BLaER1 treated with 17β-estradiol and CSF1 and Interleukin-3, amounts not matched to agents 10 nM and 100 nM (cell line): ENCODE measurements at regions not wholly inside any gene's neighbourhood (a gene's known extent, or its start where the extent isn't known, plus 50 kb on each side); places are given as distances from the start of the nearest gene placed in this dataset.
"Not testable (repeated sequence)": the region's sequence is repeated elsewhere in the genome, so short reads cannot be mapped to it uniquely, and the experiment has no call there.

Experiments
- H3K27ac ChIP-seq, 11 experiments: shearing (Covaris generic); formaldehyde crosslinking; 2 replicates each; pipeline ENCODE4 v1.8.1; 2022
- H3K27me3 ChIP-seq, 11 experiments: shearing (Covaris generic); formaldehyde crosslinking; 2 replicates each; pipeline ENCODE4 v1.8.1; 2022
- H3K36me3 ChIP-seq, 11 experiments: shearing (Covaris generic); formaldehyde crosslinking; 2 replicates each; pipeline ENCODE4 v1.8.1; 2022
- H3K4me1 ChIP-seq, 10 experiments: shearing (Covaris generic); formaldehyde crosslinking; 2 replicates each; pipeline ENCODE4 v1.8.1; 2022
- H3K4me2 ChIP-seq, 11 experiments: shearing (Covaris generic); formaldehyde crosslinking; 2 replicates each; pipeline ENCODE4 v1.8.1; 2022
- H3K4me3 ChIP-seq, 10 experiments: shearing (Covaris generic); formaldehyde crosslinking; 2 replicates each; pipeline ENCODE4 v1.8.1; 2022
- H3K9ac ChIP-seq, 11 experiments: shearing (Covaris generic); formaldehyde crosslinking; 2 replicates each; pipeline ENCODE4 v1.8.1; 2022
- H3K9me3 ChIP-seq, 11 experiments: shearing (Covaris generic); formaldehyde crosslinking; replicated peaks in 1 of 11; 2 replicates each; pipeline ENCODE4 v1.8.1; 2022
- H4K20me1 ChIP-seq, 11 experiments: shearing (Covaris generic); formaldehyde crosslinking; 2 replicates each; pipeline ENCODE4 v1.8.1; 2022

- H3K36me3 ChIP-seq, H3K27ac ChIP-seq, H3K9me3 ChIP-seq, H3K4me1 ChIP-seq, H3K9ac ChIP-seq, H4K20me1 ChIP-seq, H3K4me2 ChIP-seq, H3K4me3 ChIP-seq, H3K27me3 ChIP-seq: not testable (repeated sequence)
These were observed 113.0 kb upstream of the PRSS12 start for GRCh38 chr4:118465831-118466230.

DNA sequence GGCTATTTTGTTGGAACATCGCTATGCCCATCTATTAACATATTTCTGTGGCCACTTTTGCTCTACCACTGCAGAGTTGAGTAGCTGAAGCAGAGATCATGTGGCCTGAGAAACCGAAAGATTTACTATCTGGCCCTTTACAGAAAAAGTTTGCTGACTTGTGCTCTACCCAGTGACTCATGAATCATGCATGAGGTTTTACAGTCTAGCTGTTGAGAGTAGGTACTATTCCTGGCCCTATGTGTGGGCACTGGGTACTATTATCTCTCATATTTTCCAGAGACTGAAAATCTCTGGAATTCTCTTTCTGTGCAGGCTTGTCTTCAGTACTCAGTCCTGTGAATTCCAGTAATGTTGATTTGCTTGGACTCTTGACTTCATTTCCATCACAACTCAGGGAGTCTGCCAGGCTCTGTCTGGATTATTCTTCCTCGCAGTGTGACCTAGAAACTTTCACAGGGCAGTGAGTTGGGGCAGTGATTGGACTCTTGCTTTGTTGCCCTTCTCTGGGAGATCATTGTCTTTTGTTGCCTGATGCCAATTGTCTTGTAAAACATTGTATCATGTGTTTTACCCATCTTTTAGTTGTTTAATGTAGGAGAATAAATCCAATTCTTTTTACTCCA lies 121.3 kb upstream of the PRSS12 start:
- H3K9ac ChIP-seq, H3K27me3 ChIP-seq, H3K4me2 ChIP-seq, H4K20me1 ChIP-seq, H3K27ac ChIP-seq, H3K4me1 ChIP-seq, H3K9me3 ChIP-seq, H3K36me3 ChIP-seq, H3K4me3 ChIP-seq: not testable (repeated sequence)

DNA sequence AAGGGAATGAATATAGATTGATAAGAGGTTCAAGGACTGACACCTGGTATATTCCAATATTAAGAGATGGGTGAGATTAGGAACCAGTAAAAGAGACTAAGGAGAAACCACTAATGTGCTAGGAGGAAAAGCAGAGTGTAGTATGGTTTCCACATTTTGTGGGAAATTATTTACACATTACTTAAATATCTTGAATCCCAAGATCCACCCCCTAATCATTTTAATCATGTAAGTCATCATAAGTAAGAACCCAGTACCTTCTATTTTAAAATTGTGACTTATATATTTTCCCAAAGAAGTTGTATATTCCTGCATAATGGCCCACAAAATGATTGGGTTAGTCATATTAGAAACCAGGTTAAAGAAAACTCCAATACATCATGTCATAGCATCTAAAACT lies 122.0 kb upstream of the PRSS12 start:
- H3K36me3 ChIP-seq, H3K4me3 ChIP-seq, H4K20me1 ChIP-seq, H3K27ac ChIP-seq, H3K9ac ChIP-seq, H3K4me1 ChIP-seq, H3K4me2 ChIP-seq, H3K27me3 ChIP-seq, H3K9me3 ChIP-seq: not testable (repeated sequence)

- not testable (repeated sequence) for H3K4me3 ChIP-seq, H3K27me3 ChIP-seq, H4K20me1 ChIP-seq, H3K9ac ChIP-seq, H3K9me3 ChIP-seq, H3K4me2 ChIP-seq, H3K27ac ChIP-seq, H3K4me1 ChIP-seq, H3K36me3 ChIP-seq
These were observed 123.1 kb upstream of the PRSS12 start for GRCh38 chr4:118475901-118476300.

DNA sequence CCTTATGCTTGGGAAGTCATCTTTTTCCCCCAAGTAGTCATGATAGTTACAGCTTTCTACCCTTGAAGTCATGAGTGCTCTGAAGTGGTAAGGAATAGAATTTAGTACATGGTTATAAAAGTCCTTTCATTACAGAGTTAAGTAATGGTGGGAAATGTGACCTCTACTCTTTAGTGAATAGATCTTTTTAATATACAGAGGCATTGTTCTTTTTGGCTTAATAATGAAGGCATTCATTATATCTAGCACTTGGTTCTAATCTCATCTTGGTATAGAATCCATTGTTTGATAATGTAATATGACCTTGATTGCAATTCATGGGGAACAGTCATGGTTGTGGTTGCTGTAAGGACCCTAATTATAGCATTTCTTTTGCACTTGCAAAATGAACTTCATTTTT lies 125.0 kb upstream of the PRSS12 start:
- H3K36me3 ChIP-seq, H3K9me3 ChIP-seq, H3K27me3 ChIP-seq, H4K20me1 ChIP-seq, H3K9ac ChIP-seq, H3K4me3 ChIP-seq, H3K4me2 ChIP-seq, H3K4me1 ChIP-seq, H3K27ac ChIP-seq: not testable (repeated sequence)

DNA sequence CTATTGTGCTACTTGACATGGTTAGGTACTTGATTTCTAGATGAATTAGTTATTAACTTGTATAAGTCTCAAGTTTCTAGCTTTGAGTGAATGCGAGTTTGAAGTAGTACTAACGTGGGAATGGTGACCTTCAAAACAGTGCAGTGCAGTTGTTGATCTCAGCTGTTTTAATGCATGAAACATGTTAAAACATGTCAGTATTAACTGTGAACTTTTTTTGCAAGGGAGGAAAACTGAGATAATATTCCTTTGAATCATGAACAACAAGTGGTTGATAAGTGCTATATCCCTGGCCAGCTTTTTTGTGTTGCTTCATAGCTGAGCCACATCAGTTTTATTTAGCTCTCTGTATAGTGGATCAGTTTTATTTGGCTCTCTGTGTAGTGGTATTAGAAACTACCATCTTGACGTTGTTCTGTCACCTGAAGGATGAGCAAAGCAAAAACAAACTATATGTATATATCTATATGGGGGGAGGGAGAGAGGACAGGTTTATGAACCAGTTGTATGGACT lies 133.1 kb upstream of the PRSS12 start:
- H3K36me3 ChIP-seq, H3K4me1 ChIP-seq, H4K20me1 ChIP-seq, H3K4me2 ChIP-seq, H3K27me3 ChIP-seq, H3K4me3 ChIP-seq, H3K27ac ChIP-seq, H3K9me3 ChIP-seq, H3K9ac ChIP-seq: not testable (repeated sequence)

DNA sequence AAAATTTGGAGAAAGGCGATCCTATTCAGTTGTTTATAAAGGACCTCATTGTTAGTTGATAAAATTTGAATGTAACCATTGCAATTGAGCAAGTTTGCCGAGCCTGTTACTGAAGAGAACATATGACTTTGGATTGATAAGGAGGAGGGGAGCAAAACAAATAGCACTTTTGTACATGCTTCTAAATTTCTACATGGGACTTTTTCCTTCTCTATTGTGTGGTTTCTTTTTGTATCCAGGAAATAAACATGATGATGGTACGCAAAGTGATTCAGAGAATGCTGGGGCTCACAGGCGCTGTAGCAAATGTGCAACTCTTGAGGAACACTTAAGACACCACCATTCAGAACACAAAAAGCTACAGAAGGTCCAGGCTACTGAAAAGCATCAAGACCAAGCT lies 140.2 kb upstream of the PRSS12 start:
- not testable (repeated sequence) for H3K9ac ChIP-seq, H4K20me1 ChIP-seq, H3K27me3 ChIP-seq, H3K4me3 ChIP-seq, H3K9me3 ChIP-seq, H3K27ac ChIP-seq, H3K4me2 ChIP-seq, H3K4me1 ChIP-seq, H3K36me3 ChIP-seq

DNA sequence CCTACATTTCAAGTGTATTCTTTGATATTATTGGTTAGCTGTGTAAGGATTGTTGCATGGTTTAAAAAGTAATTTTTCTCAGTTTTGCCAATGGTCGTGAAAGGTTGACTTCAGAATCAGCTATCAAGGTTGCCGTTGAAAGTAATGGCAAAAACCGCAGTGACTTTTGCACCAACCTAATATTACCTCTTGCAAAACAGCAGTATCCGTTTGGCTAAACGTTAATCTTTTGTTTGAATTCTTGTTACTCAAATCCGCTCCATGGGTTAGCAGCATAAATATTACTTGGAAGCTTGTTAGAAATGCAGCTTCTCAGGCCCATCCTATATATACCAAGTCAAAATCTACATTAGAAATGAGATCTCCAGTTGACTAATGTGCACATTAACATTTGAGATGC lies 141.6 kb upstream of the PRSS12 start:
- H3K27me3 ChIP-seq, H3K9me3 ChIP-seq, H3K4me3 ChIP-seq, H3K4me2 ChIP-seq, H3K9ac ChIP-seq, H3K4me1 ChIP-seq, H3K27ac ChIP-seq, H4K20me1 ChIP-seq, H3K36me3 ChIP-seq: not testable (repeated sequence)

DNA sequence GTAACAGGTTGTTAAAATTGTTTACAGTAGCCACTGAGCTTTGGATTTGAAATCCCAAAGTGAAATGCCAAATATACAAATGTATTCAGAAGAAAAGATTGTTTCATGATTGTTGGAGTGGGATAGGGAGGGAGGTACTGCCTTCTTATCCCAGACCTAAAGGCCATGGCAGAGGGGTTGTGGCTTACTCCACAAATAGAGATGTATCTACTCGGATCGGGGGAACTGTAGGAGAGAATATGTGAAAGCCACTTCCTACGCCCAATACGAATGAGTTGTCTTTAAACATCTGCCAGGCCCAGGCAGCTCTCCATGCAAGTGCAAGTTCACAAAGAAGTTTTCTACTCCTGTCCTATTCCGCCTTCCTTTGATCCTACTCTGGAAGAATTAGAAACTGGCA lies 150.2 kb upstream of the PRSS12 start:
- not testable (repeated sequence) for H3K36me3 ChIP-seq, H3K4me1 ChIP-seq, H4K20me1 ChIP-seq, H3K9ac ChIP-seq, H3K27me3 ChIP-seq, H3K4me2 ChIP-seq, H3K9me3 ChIP-seq, H3K27ac ChIP-seq, H3K4me3 ChIP-seq

- not testable (repeated sequence) for H3K4me1 ChIP-seq, H3K9ac ChIP-seq, H3K27me3 ChIP-seq, H3K4me2 ChIP-seq, H3K36me3 ChIP-seq, H3K27ac ChIP-seq, H3K9me3 ChIP-seq, H3K4me3 ChIP-seq, H4K20me1 ChIP-seq
These were observed 152.1 kb upstream of the PRSS12 start for GRCh38 chr4:118504927-118505326.

GRCh38 chr4:118505491-118505890 lies 152.7 kb upstream of the PRSS12 start:
- H3K36me3 ChIP-seq, H3K9ac ChIP-seq, H3K9me3 ChIP-seq, H4K20me1 ChIP-seq, H3K27ac ChIP-seq, H3K27me3 ChIP-seq, H3K4me2 ChIP-seq, H3K4me1 ChIP-seq, H3K4me3 ChIP-seq: not testable (repeated sequence)

DNA sequence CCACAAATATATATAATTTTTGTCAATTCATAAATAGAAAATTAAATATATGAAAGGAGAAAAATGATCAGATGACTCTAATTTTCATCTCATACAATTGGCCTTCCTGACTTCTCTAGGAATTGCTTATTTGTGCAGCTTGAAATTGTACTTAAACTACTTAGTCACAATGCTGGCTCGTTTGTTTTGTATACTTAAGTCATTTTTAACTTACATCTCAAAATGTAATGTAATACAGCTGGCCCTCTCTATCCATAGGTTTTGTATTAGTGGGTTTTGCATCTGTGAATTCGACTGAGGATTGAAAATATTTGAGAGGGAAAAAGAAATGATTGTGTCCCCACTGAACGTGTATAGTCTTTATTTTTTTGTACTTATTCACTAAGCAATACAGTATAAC lies 160.1 kb upstream of the PRSS12 start:
- not testable (repeated sequence) for H3K9me3 ChIP-seq, H3K4me1 ChIP-seq, H4K20me1 ChIP-seq

DNA sequence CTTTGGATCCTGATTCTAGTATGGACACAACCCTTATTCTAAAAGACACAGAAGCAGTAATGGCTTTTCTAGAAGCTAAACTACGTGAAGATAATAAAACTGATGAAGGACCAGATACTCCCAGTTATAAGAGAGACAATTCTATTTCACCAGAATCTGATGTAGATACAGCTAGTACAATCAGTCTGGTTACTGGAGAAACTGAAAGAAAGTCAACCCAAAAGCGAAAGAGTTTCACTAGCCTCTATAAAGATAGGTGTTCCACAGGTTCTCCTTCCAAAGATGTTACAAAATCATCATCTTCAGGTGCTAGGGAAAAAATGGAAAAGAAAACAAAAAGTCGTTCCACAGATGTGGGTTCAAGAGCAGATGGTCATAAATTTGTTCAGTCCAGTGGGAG lies 161.5 kb upstream of the PRSS12 start:
- H4K20me1 ChIP-seq, H3K27ac ChIP-seq, H3K4me3 ChIP-seq, H3K36me3 ChIP-seq, H3K9ac ChIP-seq, H3K9me3 ChIP-seq, H3K4me1 ChIP-seq, H3K4me2 ChIP-seq, H3K27me3 ChIP-seq: not testable (repeated sequence)

More for the DNA sequence above, 160.1 kb upstream of the PRSS12 start:
- not testable (repeated sequence) for H3K36me3 ChIP-seq, H3K27ac ChIP-seq, H3K4me2 ChIP-seq, H3K9ac ChIP-seq, H3K27me3 ChIP-seq, H3K4me3 ChIP-seq

GRCh38 chr4:118516107-118516506 lies 163.3 kb upstream of the PRSS12 start:
- H3K4me2 ChIP-seq, H3K27me3 ChIP-seq, H3K4me1 ChIP-seq, H3K4me3 ChIP-seq, H3K9me3 ChIP-seq, H3K9ac ChIP-seq, H4K20me1 ChIP-seq, H3K27ac ChIP-seq, H3K36me3 ChIP-seq: not testable (repeated sequence)

- not testable (repeated sequence) for H3K4me2 ChIP-seq, H3K4me3 ChIP-seq, H3K9ac ChIP-seq, H3K36me3 ChIP-seq, H3K27ac ChIP-seq, H3K27me3 ChIP-seq, H3K4me1 ChIP-seq, H4K20me1 ChIP-seq, H3K9me3 ChIP-seq
These were observed 155.1 kb upstream of the METTL14 start for GRCh38 chr4:118530107-118530506.
